Stimulated activated naive CD4-positive, alpha-beta T cell (primary cell): ENCODE measurements at regions not wholly inside any gene's neighbourhood (a gene's known extent, or its start where the extent isn't known, plus 50 kb on each side); places are given as distances from the start of the nearest gene placed in this dataset.
"Not testable (repeated sequence)": the region's sequence is repeated elsewhere in the genome, so short reads cannot be mapped to it uniquely, and the experiment has no call there.

Source experiments
- DNase-seq, 6 experiments: peaks; one replicate each; lab custom pipeline; 2025; lab: John Stamatoyannopoulos, UW

GRCh38 chr16:60810250-60810649 is 1226.0 kb downstream of the CDH8 start:
- DNase-seq, result no peak

GRCh38 chr16:60792437-60792836 is 1243.8 kb downstream of the CDH8 start:
- no peak for DNase-seq

GRCh38 chr16:60788631-60789030 is 1247.6 kb downstream of the CDH8 start:
- DNase-seq, result no peak

- DNase-seq, result no peak
Measured at GRCh38 chr16:60776281-60776680, 1260.0 kb downstream of the CDH8 start.

- no peak for DNase-seq
Measured at GRCh38 chr16:60771138-60771537, 1265.1 kb downstream of the CDH8 start.

GRCh38 chr16:60770384-60770783 is 1265.9 kb downstream of the CDH8 start:
- not testable (repeated sequence) for DNase-seq

- DNase-seq, result no peak
Measured at GRCh38 chr16:60763869-60764268, 1272.4 kb downstream of the CDH8 start.

- no peak for DNase-seq
Measured at GRCh38 chr16:60755907-60756306, 1280.3 kb downstream of the CDH8 start.

- no peak for DNase-seq
Measured at GRCh38 chr16:60748366-60748765, 1287.9 kb downstream of the CDH8 start.

GRCh38 chr16:60744198-60744597 is 1292.0 kb downstream of the CDH8 start:
- no peak for DNase-seq

- DNase-seq, result no peak
Measured at GRCh38 chr16:60741810-60742209, 1294.4 kb downstream of the CDH8 start.

GRCh38 chr16:60739737-60740683 is 1296.2 kb downstream of the CDH8 start:
- no peak for DNase-seq

- DNase-seq, result no peak
Measured at GRCh38 chr16:60731329-60732050, 1304.7 kb downstream of the CDH8 start.

- DNase-seq, result no peak
Measured at GRCh38 chr16:60729051-60729450, 1307.2 kb downstream of the CDH8 start.

- no peak for DNase-seq
Measured at GRCh38 chr16:60727851-60728250, 1308.4 kb downstream of the CDH8 start.

GRCh38 chr16:60720060-60720459 is 1316.2 kb downstream of the CDH8 start:
- no peak for DNase-seq

- no peak for DNase-seq
Measured at GRCh38 chr16:60717808-60718207, 1318.4 kb downstream of the CDH8 start.

- no peak for DNase-seq
Measured at GRCh38 chr16:60712144-60712543, 1324.1 kb downstream of the CDH8 start.

GRCh38 chr16:60704726-60705125 is 1331.5 kb downstream of the CDH8 start:
- no peak for DNase-seq

- no peak for DNase-seq
Measured at GRCh38 chr16:60703096-60703495, 1333.1 kb downstream of the CDH8 start.

GRCh38 chr16:60686824-60687223 is 1349.4 kb downstream of the CDH8 start:
- DNase-seq, result no peak

GRCh38 chr16:60684002-60684401 is 1352.2 kb downstream of the CDH8 start:
- DNase-seq, result no peak

- no peak for DNase-seq
Measured at GRCh38 chr16:60682219-60682618, 1354.0 kb downstream of the CDH8 start.
